ENCODE measurements at regions not wholly inside any gene's neighbourhood (a gene's known extent, or its start where the extent isn't known, plus 50 kb on each side); places are given as distances from the start of the nearest gene placed in this dataset.

DNA sequence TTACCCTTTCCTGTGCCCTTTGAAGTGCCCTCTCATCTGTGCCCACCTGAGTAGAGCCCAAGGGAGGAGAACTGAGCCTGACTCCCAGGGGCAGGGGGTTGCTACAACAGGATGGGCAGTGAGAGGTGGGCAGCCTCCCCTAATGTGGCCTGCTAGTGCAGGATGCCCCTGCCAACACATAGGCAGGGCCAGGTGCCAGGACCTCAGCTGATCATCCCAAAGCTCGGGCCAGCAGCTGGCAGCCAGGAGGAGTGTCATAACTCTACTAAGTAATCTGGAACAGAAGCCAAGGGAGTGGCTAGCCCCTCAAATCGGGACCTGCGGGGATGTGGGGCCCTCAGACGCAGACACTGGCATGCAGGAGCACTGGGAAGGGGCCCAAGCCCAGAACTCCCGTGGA is 208.8 kb upstream of the RAB4A start:
- TF ChIP-seq EZH2 (IDR thresholded peaks at IDR 0.05; ENCODE audit: low read depth, unreplicated experiment) (no peak), CTCF (conservative IDR thresholded peaks at IDR 0.05; ENCODE audit: low read depth in 2 of 2) (no peak), POLR2AphosphoS5 (IDR thresholded peaks at IDR 0.05; ENCODE audit: low read depth) (no peak), JUNB (IDR thresholded peaks at IDR 0.05; ENCODE audit: unreplicated experiment) (no peak), EZH2phosphoT487 (IDR thresholded peaks at IDR 0.05; ENCODE audit: unreplicated experiment) (no peak), STAT1 (IDR thresholded peaks at IDR 0.05; ENCODE audit: unreplicated experiment) (no peak), ZNF331 (CRISPR knock-in tag; IDR thresholded peaks at IDR 0.05; ENCODE audit: low read depth) (no peak), CREB1 (CRISPR knock-in tag; IDR thresholded peaks at IDR 0.05; ENCODE audit: low read depth) (no peak), NANOG (IDR thresholded peaks at IDR 0.05; ENCODE audit: borderline replicate concordance) (no peak)
- TF ChIP-seq, protein P1, sequence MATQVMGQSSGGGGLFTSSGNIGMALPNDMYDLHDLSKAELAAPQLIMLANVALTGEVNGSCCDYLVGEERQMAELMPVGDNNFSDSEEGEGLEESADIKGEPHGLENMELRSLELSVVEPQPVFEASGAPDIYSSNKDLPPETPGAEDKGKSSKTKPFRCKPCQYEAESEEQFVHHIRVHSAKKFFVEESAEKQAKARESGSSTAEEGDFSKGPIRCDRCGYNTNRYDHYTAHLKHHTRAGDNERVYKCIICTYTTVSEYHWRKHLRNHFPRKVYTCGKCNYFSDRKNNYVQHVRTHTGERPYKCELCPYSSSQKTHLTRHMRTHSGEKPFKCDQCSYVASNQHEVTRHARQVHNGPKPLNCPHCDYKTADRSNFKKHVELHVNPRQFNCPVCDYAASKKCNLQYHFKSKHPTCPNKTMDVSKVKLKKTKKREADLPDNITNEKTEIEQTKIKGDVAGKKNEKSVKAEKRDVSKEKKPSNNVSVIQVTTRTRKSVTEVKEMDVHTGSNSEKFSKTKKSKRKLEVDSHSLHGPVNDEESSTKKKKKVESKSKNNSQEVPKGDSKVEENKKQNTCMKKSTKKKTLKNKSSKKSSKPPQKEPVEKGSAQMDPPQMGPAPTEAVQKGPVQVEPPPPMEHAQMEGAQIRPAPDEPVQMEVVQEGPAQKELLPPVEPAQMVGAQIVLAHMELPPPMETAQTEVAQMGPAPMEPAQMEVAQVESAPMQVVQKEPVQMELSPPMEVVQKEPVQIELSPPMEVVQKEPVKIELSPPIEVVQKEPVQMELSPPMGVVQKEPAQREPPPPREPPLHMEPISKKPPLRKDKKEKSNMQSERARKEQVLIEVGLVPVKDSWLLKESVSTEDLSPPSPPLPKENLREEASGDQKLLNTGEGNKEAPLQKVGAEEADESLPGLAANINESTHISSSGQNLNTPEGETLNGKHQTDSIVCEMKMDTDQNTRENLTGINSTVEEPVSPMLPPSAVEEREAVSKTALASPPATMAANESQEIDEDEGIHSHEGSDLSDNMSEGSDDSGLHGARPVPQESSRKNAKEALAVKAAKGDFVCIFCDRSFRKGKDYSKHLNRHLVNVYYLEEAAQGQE (IDR thresholded peaks at IDR 0.05; ENCODE audit: unreplicated experiment), result no peak
- TF ChIP-seq, protein P2, sequence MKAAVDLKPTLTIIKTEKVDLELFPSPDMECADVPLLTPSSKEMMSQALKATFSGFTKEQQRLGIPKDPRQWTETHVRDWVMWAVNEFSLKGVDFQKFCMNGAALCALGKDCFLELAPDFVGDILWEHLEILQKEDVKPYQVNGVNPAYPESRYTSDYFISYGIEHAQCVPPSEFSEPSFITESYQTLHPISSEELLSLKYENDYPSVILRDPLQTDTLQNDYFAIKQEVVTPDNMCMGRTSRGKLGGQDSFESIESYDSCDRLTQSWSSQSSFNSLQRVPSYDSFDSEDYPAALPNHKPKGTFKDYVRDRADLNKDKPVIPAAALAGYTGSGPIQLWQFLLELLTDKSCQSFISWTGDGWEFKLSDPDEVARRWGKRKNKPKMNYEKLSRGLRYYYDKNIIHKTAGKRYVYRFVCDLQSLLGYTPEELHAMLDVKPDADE (IDR thresholded peaks at IDR 0.05), result no peak

Measured in GM23338 (cell line).